Kidney epithelial cell (primary cell): ENCODE measurements at regions not wholly inside any gene's neighbourhood (a gene's known extent, or its start where the extent isn't known, plus 50 kb on each side); places are given as distances from the start of the nearest gene placed in this dataset.

Source experiments
- DNase-seq: peaks from one replicate; pipeline ENCODE4 v3.0.0-alpha.2; 2010; ENCODE audit warnings: low read depth
- H3K27me3 ChIP-seq: 2 replicates; pipeline ENCODE4 v1.6.0; 2011; ENCODE audit warnings: low read length; ENCODE audit not compliant: control insufficient read depth, insufficient read depth
- H3K36me3 ChIP-seq: 2 replicates; pipeline ENCODE4 v1.5.1; 2011; ENCODE audit warnings: low read length; ENCODE audit not compliant: control insufficient read depth, insufficient read depth
- H3K4me3 ChIP-seq: 2 replicates; pipeline ENCODE4 v1.5.1; 2011; ENCODE audit warnings: low read depth, mild to moderate bottlenecking, control low read depth, low read length
- TF ChIP-seq, protein P1 (sequence below): IDR thresholded peaks from 2 replicates; pipeline ENCODE4 v1.5.1; 2011; ENCODE audit warnings: mild to moderate bottlenecking, moderate library complexity, low read length, control low read depth, inconsistent platforms; ENCODE audit not compliant: insufficient read depth, poor library complexity, severe bottlenecking

DNA sequence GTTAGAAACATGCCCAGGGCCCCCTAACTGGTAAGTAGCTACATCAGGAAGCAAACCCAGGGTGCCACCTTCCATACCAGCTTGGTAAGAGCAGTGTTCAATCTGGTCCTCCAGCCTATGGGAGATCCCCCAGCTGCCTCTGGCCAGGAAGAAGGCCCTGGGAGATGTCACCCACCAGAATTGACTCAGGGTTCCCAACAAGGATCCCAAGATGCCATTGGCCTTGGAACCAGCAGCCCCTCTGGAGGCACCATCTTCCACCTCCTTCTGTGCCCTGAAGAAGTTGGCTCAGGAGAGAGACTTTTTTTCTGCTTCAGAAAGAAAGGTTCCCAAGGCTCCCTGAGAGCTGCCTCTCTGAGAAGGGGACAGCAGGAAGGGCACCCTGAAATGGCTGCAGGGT lies 56.6 kb upstream of the IL17B start:
- Histone ChIP-seq H3K4me3 (no peak overlapping the region), H3K27me3 (no peaks in the 10 kb centered on the region), H3K36me3 (no peaks in the 10 kb centered on the region)
- DNase-seq, result no peak
- TF ChIP-seq, protein P1, sequence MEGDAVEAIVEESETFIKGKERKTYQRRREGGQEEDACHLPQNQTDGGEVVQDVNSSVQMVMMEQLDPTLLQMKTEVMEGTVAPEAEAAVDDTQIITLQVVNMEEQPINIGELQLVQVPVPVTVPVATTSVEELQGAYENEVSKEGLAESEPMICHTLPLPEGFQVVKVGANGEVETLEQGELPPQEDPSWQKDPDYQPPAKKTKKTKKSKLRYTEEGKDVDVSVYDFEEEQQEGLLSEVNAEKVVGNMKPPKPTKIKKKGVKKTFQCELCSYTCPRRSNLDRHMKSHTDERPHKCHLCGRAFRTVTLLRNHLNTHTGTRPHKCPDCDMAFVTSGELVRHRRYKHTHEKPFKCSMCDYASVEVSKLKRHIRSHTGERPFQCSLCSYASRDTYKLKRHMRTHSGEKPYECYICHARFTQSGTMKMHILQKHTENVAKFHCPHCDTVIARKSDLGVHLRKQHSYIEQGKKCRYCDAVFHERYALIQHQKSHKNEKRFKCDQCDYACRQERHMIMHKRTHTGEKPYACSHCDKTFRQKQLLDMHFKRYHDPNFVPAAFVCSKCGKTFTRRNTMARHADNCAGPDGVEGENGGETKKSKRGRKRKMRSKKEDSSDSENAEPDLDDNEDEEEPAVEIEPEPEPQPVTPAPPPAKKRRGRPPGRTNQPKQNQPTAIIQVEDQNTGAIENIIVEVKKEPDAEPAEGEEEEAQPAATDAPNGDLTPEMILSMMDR, result no peak

- Histone ChIP-seq H3K4me3 (no peak overlapping the region), H3K36me3 (no peaks in the 10 kb centered on the region), H3K27me3 (no peaks in the 10 kb centered on the region)
- TF ChIP-seq, protein P1, result no peak
- DNase-seq, result no peak
These were observed 55.9 kb upstream of the IL17B start for GRCh38 chr5:149435015-149435376.

DNA sequence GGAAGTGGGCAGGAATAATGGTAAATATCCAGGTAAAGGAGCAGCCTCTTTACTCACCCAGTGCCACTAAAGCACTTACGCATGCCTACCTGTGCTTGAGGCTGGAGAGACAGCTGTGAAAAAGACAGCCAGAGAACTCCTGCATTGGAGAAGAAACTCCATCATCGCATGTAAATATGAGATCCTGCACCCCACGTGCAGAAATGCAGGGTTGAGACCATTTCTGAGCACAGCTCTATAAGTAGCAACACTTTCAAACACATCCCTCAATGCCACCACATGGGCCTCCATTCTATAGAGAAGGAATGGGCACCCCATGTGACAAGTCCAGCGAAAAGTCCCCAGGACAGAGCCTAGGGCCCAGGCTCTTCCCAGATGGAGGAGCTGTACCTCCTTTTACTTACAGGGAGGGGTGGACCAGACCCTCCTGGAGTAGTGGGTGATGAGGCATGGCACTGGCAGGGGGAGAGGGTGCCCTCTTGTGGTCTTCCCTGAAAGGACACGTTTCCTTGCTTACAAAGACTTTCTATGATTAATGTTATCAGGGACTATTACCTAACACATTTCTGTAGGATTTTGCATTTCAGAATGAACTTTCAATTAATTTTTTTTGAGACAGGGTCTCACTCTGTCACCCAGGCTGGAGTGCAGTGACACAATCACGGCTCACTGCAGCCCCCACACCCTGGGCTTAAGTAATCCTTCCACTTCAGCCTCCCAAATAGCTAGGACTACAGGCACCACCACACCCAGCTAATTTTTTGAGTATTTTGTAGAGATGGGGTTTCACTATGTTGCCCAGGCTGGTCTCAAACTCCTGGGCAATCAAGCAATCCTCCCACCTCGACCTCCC lies 55.3 kb upstream of the IL17B start:
- H3K4me3 ChIP-seq, result no peak overlapping the region
- no peaks in the 10 kb centered on the region for H3K27me3 ChIP-seq
- TF ChIP-seq, protein P1, result peak; percentile 92
- H3K36me3 ChIP-seq, result no peaks in the 10 kb centered on the region
- DNase-seq, result no peak

GRCh38 chr5:149433524-149434131 lies 54.5 kb upstream of the IL17B start:
- TF ChIP-seq, protein P1, result no peak
- no peak for DNase-seq
- H3K27me3 ChIP-seq, result no peaks in the 10 kb centered on the region
- H3K36me3 ChIP-seq, result no peaks in the 10 kb centered on the region
- no peak overlapping the region for H3K4me3 ChIP-seq

- no peak for DNase-seq
- TF ChIP-seq, protein P1, result no peak
- no peaks in the 10 kb centered on the region for H3K36me3 ChIP-seq
- no peaks in the 10 kb centered on the region for H3K27me3 ChIP-seq
- H3K4me3 ChIP-seq, result no peak overlapping the region
These were observed 53.9 kb upstream of the IL17B start for GRCh38 chr5:149432911-149433401.
